ENCODE measurements at regions not wholly inside any gene's neighbourhood (a gene's known extent, or its start where the extent isn't known, plus 50 kb on each side); places are given as distances from the start of the nearest gene placed in this dataset.
A peak's percentile ranks its signal among the peaks of the same experiment; 100 is the strongest.

GRCh38 chr6:166712286-166713228, 85.5 kb upstream of the RPS6KA2 start:
- no peak overlapping the region for H3K4me3 ChIP-seq
- no peaks in the 10 kb centered on the region for H4K20me1 ChIP-seq (ENCODE audit: insufficient read depth)
- no peaks in the 10 kb centered on the region for H3K36me3 ChIP-seq (ENCODE audit: low read depth)
- H3F3A ChIP-seq (ENCODE audit: insufficient read depth), result peaks cover 7% of the 10 kb centered on the region; the same call in 1 of the 2 replicates
- H3K9ac ChIP-seq, result no peak overlapping the region
- no peak overlapping the region for H2AFZ ChIP-seq
- in situ Hi-C loops (cut with MboI), result no loop called here
- no peak overlapping the region for H3K27ac ChIP-seq
- no peak overlapping the region for H3K4me2 ChIP-seq (ENCODE audit: unreplicated experiment)
- H3K4me1 ChIP-seq (ENCODE audit: insufficient read depth), result no peaks in the 10 kb centered on the region
- no peaks in the 10 kb centered on the region for H3K79me2 ChIP-seq (ENCODE audit: insufficient read depth)
- 53 to 58% methylated on average over 20 to 21 of the region's 21 CpGs for WGBS, 2 experiments (ENCODE audit: low coverage in 1 of 2, low lambda C conversion rate in 2 of 2, missing lambda C conversion rate in 2 of 2)
- TF ChIP-seq EZH2 (IDR thresholded peaks at IDR 0.05; ENCODE audit: insufficient read depth, poor library complexity, severe bottlenecking), result no peak
- TF ChIP-seq EZH2phosphoT487 (IDR thresholded peaks at IDR 0.05; ENCODE audit: insufficient read depth, low read depth), result no peak
- H3K27me3 ChIP-seq (replicated peaks; ENCODE audit: insufficient read depth), result 0 out of 2 replicates have a peak, but pooled peaks cover 10% of the 10 kb centered on the region
- DNase-seq, result no peak
- no peaks in the 10 kb centered on the region for H3K9me2 ChIP-seq (ENCODE audit: insufficient read depth)
- no peaks in the 10 kb centered on the region for H3K9me3 ChIP-seq (ENCODE audit: low read depth)

GRCh38 chr6:166710084-166710483, 83.0 kb upstream of the RPS6KA2 start:
- Histone ChIP-seq H3K9me3 (ENCODE audit: low read depth) (no peaks in the 10 kb centered on the region), H3K27me3 (replicated peaks; ENCODE audit: insufficient read depth) (peaks cover 6% of the 10 kb centered on the region), H3K9me2 (ENCODE audit: insufficient read depth) (no peaks in the 10 kb centered on the region), H2AFZ (no peak overlapping the region), H3K4me2 (ENCODE audit: unreplicated experiment) (no peak overlapping the region), H3K36me3 (ENCODE audit: low read depth) (no peaks in the 10 kb centered on the region), H3K4me1 (ENCODE audit: insufficient read depth) (no peaks in the 10 kb centered on the region), H3K9ac (no peak overlapping the region), H3K27ac (no peak overlapping the region), H3F3A (ENCODE audit: insufficient read depth) (peaks cover 7% of the 10 kb centered on the region; the same call in 1 of the 2 replicates), H3K4me3 (no peak overlapping the region), H4K20me1 (ENCODE audit: insufficient read depth) (no peaks in the 10 kb centered on the region), H3K79me2 (ENCODE audit: insufficient read depth) (no peaks in the 10 kb centered on the region)
- DNase-seq, result peak; percentile 39
- in situ Hi-C loops (cut with MboI), result no loop called here
- TF ChIP-seq EZH2phosphoT487 (IDR thresholded peaks at IDR 0.05; ENCODE audit: insufficient read depth, low read depth) (no peak), EZH2 (IDR thresholded peaks at IDR 0.05; ENCODE audit: insufficient read depth, poor library complexity, severe bottlenecking) (no peak)
- WGBS, 2 experiments (ENCODE audit: low coverage in 1 of 2, low lambda C conversion rate in 2 of 2, missing lambda C conversion rate in 2 of 2), result 36 to 43% methylated on average over 2 of the region's 2 CpGs

DNA sequence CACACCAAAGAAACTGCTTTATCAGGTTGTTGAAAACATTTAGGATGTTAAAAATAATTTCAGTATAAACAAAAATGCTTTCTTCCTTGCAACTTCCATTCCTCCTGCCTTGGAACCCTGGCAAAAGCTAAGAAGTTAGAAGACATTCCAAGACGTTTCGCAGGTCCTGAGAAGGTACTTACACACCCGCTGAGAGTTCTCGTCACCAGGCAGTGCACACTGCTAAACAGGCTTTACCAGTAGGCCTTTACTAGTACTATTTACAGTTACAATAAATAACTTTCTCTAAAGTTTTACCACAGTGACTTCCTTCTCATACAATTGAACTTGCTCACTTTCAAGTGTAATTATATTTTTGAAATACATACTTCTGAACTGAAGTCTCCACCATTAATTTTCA, 81.4 kb upstream of the RPS6KA2 start:
- H3K4me1 ChIP-seq (ENCODE audit: insufficient read depth), result no peaks in the 10 kb centered on the region
- peaks cover 23% of the 10 kb centered on the region for H3K27me3 ChIP-seq (replicated peaks; ENCODE audit: insufficient read depth)
- H3K36me3 ChIP-seq (ENCODE audit: low read depth), result no peaks in the 10 kb centered on the region
- WGBS, 2 experiments (ENCODE audit: low coverage in 1 of 2, low lambda C conversion rate in 2 of 2, missing lambda C conversion rate in 2 of 2), result 90 to 93% methylated on average over 4 of the region's 4 CpGs
- no peaks in the 10 kb centered on the region for H4K20me1 ChIP-seq (ENCODE audit: insufficient read depth)
- H3K9ac ChIP-seq, result no peak overlapping the region
- H3K79me2 ChIP-seq (ENCODE audit: insufficient read depth), result no peaks in the 10 kb centered on the region
- peaks cover 7% of the 10 kb centered on the region; the same call in 1 of the 2 replicates for H3F3A ChIP-seq (ENCODE audit: insufficient read depth)
- no peaks in the 10 kb centered on the region for H3K9me3 ChIP-seq (ENCODE audit: low read depth)
- in situ Hi-C loops (cut with MboI), result no loop called here
- H3K4me3 ChIP-seq, result no peak overlapping the region
- H2AFZ ChIP-seq, result no peak overlapping the region
- DNase-seq, result no peak
- H3K9me2 ChIP-seq (ENCODE audit: insufficient read depth), result no peaks in the 10 kb centered on the region
- H3K4me2 ChIP-seq (ENCODE audit: unreplicated experiment), result no peak overlapping the region
- no peak overlapping the region for H3K27ac ChIP-seq
- TF ChIP-seq EZH2phosphoT487 (IDR thresholded peaks at IDR 0.05; ENCODE audit: insufficient read depth, low read depth) (no peak), EZH2 (IDR thresholded peaks at IDR 0.05; ENCODE audit: insufficient read depth, poor library complexity, severe bottlenecking) (no peak)

- no peak overlapping the region for H3K9ac ChIP-seq
- TF ChIP-seq EZH2 (IDR thresholded peaks at IDR 0.05; ENCODE audit: insufficient read depth, poor library complexity, severe bottlenecking), result no peak
- no peak for TF ChIP-seq EZH2phosphoT487 (IDR thresholded peaks at IDR 0.05; ENCODE audit: insufficient read depth, low read depth)
- H3K4me2 ChIP-seq (ENCODE audit: unreplicated experiment), result no peak overlapping the region
- H3K4me1 ChIP-seq (ENCODE audit: insufficient read depth), result no peaks in the 10 kb centered on the region
- peak; percentile 55 for DNase-seq
- no peak overlapping the region for H3K27ac ChIP-seq
- peaks cover 7% of the 10 kb centered on the region; the same call in 1 of the 2 replicates for H3F3A ChIP-seq (ENCODE audit: insufficient read depth)
- peaks cover 35% of the 10 kb centered on the region for H3K27me3 ChIP-seq (replicated peaks; ENCODE audit: insufficient read depth)
- in situ Hi-C loops (cut with MboI), result no loop called here
- 8 to 9% methylated on average over 10 of the region's 10 CpGs for WGBS, 2 experiments (ENCODE audit: low coverage in 1 of 2, low lambda C conversion rate in 2 of 2, missing lambda C conversion rate in 2 of 2)
- no peaks in the 10 kb centered on the region for H3K36me3 ChIP-seq (ENCODE audit: low read depth)
- no peaks in the 10 kb centered on the region for H3K9me2 ChIP-seq (ENCODE audit: insufficient read depth)
- H2AFZ ChIP-seq, result peak overlapping the region; percentile 42; the same call in 1 of the 2 replicates
- no peaks in the 10 kb centered on the region for H3K9me3 ChIP-seq (ENCODE audit: low read depth)
- no peak overlapping the region for H3K4me3 ChIP-seq
- no peaks in the 10 kb centered on the region for H3K79me2 ChIP-seq (ENCODE audit: insufficient read depth)
- no peaks in the 10 kb centered on the region for H4K20me1 ChIP-seq (ENCODE audit: insufficient read depth)
Observed at GRCh38 chr6:166707045-166707444, 80.0 kb upstream of the RPS6KA2 start.
